Suprapubic skin (tissue), 4 donors: ENCODE measurements at regions not wholly inside any gene's neighbourhood (a gene's known extent, or its start where the extent isn't known, plus 50 kb on each side); places are given as distances from the start of the nearest gene placed in this dataset.
"Not testable (repeated sequence)": the region's sequence is repeated elsewhere in the genome, so short reads cannot be mapped to it uniquely, and the experiment has no call there.

ENCODE experiments used
- DNase-seq, 2 donors: peaks; one replicate each; pipeline ENCODE4 v3.0.0-alpha.2; 2019; ENCODE audit warnings: low spot score in 2 of 2
- H3K27ac ChIP-seq: fragments of 200-600 bp; sonication (generic); one replicate; pipeline ENCODE4 v1.5.1; 2019
- H3K27me3 ChIP-seq: fragments of 200-600 bp; sonication (generic); one replicate; pipeline ENCODE4 v1.5.1; 2019
- H3K36me3 ChIP-seq: fragments of 200-600 bp; sonication (generic); one replicate; pipeline ENCODE4 v1.5.1; 2019
- H3K4me1 ChIP-seq: fragments of 200-600 bp; sonication (generic); one replicate; pipeline ENCODE4 v1.5.1; 2019
- H3K4me3 ChIP-seq: fragments of 200-600 bp; sonication (generic); one replicate; pipeline ENCODE4 v1.5.1; 2019; ENCODE audit warnings: mild to moderate bottlenecking
- H3K9me3 ChIP-seq: fragments of 200-600 bp; sonication (generic); one replicate; pipeline ENCODE4 v1.5.1; 2019
- EP300 ChIP-seq: sonication (generic); formaldehyde crosslinking; IDR thresholded peaks from one replicate; pipeline ENCODE4 v1.6.1; 2017; ENCODE audit warnings: antibody characterized with exemption
- POLR2A ChIP-seq, 2 donors: fragments of 450-650 bp; IDR thresholded peaks; one replicate each; pipeline ENCODE4 v1.6.1; 2017; ENCODE audit warnings: antibody characterized with exemption in 2 of 2, mild to moderate bottlenecking in 2 of 2, moderate library complexity in 2 of 2
- POLR2AphosphoS5 ChIP-seq, 3 donors: sonication (generic); formaldehyde crosslinking; IDR thresholded peaks; one replicate each; pipeline ENCODE4 v1.6.1; 2017; ENCODE audit warnings: antibody characterized with exemption in 3 of 3
- WGBS: methylation state at CpG from one replicate; pipeline ENCODE4 v1.1.5; 2018; 5-methylcytosine and 5-hydroxymethylcytosine counted together
- TF ChIP-seq, protein P1 (sequence below), 2 donors: fragments of 200-600 bp in 1 of 2; fragments of 450-650 bp in 1 of 2; sonication (generic) in 1 of 2; IDR thresholded peaks; one replicate each; pipeline ENCODE4 v1.5.1; 2016 to 2019; ENCODE audit warnings: antibody characterized with exemption in 2 of 2, mild to moderate bottlenecking in 1 of 2, moderate library complexity in 1 of 2

DNA sequence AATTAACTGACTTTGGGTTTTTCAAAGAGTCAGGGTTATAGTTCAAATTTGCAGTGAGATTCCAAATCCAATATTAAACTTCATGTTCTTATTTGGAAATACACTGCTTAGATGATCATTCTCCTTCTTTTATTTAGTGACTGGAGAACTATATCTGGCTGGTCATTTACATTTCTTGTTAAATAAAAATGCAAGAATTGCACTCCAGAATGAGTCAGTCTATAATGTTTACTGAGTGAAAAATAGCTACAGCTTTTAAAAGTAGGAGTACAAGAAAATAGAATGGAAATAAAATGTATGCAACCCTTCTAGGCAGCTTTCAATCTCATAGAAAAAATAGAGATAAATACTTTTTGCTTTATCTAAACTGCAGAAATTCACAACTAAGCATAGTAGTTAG is 54.5 kb upstream of the CD2AP start:
- no peak for DNase-seq
- TF ChIP-seq EP300 = no peak
- TF ChIP-seq, protein P1, sequence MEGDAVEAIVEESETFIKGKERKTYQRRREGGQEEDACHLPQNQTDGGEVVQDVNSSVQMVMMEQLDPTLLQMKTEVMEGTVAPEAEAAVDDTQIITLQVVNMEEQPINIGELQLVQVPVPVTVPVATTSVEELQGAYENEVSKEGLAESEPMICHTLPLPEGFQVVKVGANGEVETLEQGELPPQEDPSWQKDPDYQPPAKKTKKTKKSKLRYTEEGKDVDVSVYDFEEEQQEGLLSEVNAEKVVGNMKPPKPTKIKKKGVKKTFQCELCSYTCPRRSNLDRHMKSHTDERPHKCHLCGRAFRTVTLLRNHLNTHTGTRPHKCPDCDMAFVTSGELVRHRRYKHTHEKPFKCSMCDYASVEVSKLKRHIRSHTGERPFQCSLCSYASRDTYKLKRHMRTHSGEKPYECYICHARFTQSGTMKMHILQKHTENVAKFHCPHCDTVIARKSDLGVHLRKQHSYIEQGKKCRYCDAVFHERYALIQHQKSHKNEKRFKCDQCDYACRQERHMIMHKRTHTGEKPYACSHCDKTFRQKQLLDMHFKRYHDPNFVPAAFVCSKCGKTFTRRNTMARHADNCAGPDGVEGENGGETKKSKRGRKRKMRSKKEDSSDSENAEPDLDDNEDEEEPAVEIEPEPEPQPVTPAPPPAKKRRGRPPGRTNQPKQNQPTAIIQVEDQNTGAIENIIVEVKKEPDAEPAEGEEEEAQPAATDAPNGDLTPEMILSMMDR (IDR thresholded peaks at IDR 0.05) = no peak
- no peak for TF ChIP-seq POLR2AphosphoS5 (IDR thresholded peaks at IDR 0.05)
- Histone ChIP-seq H3K4me1 (no peaks in the 10 kb centered on the region), H3K27ac (no peak overlapping the region), H3K9me3 (no peaks in the 10 kb centered on the region), H3K27me3 (no peaks in the 10 kb centered on the region), H3K36me3 (no peaks in the 10 kb centered on the region), H3K4me3 (no peak overlapping the region)

DNA sequence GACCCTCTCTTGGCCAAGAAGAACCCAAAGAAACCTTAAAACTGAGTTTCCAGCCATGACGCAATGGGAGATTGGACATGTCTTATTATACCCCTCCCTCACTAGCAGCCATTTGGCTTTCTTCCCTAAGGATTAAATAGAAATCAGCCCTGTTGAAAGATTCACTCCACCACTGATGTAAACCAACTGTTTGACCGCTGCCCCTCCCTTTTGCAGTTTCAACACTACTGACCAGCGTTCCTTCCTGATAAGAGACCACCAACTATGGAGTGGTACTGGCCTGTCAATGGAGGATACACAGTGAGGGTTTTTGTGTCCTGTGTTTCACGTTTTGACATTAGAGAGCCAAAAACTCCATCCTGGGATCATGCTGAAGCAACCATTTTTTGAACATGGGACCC is 53.2 kb upstream of the CD2AP start:
- Histone ChIP-seq H3K27ac (no peak overlapping the region), H3K9me3 (peaks cover 10% of the 10 kb centered on the region), H3K4me3 (no peak overlapping the region), H3K4me1 (no peaks in the 10 kb centered on the region), H3K27me3 (no peaks in the 10 kb centered on the region), H3K36me3 (no peaks in the 10 kb centered on the region)
- 68% methylated on average over 4 of the region's 4 CpGs for WGBS
- DNase-seq = no peak
- TF ChIP-seq POLR2A (IDR thresholded peaks at IDR 0.05) (no peak), POLR2AphosphoS5 (IDR thresholded peaks at IDR 0.05) (no peak), EP300 (no peak)
- TF ChIP-seq, protein P1 (IDR thresholded peaks at IDR 0.05) = no peak

DNA sequence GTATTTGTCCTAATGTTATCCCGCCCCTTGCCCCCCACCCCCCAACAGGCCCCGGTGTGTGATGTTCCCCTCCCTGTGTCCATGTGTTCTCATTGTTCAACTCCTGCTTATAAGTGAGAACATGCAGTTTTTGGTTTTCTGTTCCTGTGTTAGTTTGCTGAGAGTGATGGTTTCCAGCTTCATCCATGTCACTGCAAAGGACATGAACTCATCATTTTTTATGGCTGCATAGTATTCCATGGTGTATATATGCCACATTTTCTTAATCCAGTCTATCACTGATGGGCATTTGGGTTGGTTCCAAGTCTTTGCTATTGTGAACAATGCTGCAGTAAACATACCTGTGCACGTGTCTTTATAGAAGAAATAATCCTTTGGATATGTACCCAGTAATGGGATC is 51.9 kb upstream of the CD2AP start:
- H3K27me3 ChIP-seq, H3K27ac ChIP-seq, H3K36me3 ChIP-seq, DNase-seq, H3K4me1 ChIP-seq, H3K4me3 ChIP-seq: not testable (repeated sequence)
- 100% methylated on average over 3 of the region's 3 CpGs for WGBS
- peaks cover 15% of the 10 kb centered on the region for H3K9me3 ChIP-seq

DNA sequence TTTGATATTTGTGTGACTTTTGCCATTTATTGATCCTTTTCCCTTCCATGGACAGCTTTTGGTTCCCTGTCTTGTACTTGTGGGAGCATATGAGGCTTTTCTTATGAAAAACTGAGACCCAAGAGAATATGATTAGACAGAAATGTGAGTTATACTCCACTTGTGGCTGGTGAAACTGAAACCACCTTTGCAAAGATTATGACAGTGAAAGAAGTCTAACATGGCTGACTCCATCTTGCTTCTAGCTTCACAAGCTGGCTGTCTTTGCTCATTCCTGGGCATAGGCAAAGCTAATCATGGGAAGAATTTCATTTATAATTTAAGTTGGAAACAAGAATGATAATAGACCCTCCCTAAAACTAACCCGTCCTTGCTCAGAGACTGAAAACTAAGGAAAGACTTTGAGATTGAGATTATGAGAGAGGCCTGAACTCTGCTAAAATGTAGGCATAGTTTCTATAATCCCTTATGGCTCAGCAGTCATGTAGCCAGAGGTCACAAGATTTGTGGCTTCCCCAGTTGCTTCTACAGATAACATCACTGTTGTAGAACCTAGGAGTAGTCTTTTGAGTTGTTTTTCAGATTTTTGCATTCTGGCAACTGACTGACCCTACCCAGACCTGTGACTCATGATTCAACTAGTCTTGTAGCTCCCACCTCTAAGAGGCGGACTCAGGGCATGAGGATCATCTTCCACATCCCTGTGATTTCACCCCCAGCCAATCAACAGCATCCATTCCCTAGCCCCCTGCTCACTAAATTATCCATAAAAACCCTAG is 50.9 kb upstream of the CD2AP start:
- Histone ChIP-seq H3K4me3 (no peak overlapping the region), H3K9me3 (peaks cover 15% of the 10 kb centered on the region), H3K36me3 (no peaks in the 10 kb centered on the region), H3K4me1 (no peaks in the 10 kb centered on the region), H3K27me3 (no peaks in the 10 kb centered on the region), H3K27ac (no peak overlapping the region)
- DNase-seq = no peak
- WGBS = 91% methylated on average over 2 of the region's 2 CpGs
- TF ChIP-seq POLR2AphosphoS5 (IDR thresholded peaks at IDR 0.05) (no peak), POLR2A (IDR thresholded peaks at IDR 0.05) (no peak), EP300 (no peak)
- TF ChIP-seq, protein P1 (IDR thresholded peaks at IDR 0.05) = no peak

DNA sequence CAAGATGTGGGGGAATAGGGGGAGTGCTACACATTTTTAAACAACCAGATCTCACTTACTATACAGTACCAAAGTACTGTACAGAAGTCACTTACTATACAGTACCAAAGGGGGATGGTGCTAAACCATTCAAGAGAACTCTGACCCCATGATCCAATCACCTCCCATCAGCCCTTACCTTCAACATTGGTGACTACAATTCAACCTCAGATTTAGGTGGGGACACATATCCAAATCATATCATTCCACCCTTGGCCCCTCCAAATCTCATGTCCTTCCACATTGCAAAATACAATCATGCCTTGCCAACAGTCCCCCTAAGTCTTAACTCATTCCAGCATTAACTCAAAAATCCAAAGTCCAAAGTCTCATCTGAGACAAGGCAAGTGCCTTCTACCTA is 49.9 kb upstream of the CD2AP start:
- H3K9me3 ChIP-seq = peaks cover 15% of the 10 kb centered on the region
- no peaks in the 10 kb centered on the region for H3K36me3 ChIP-seq
- TF ChIP-seq EP300 = no peak
- no peak for TF ChIP-seq POLR2AphosphoS5 (IDR thresholded peaks at IDR 0.05)
- TF ChIP-seq, protein P1 (IDR thresholded peaks at IDR 0.05) = no peak
- no peak for TF ChIP-seq POLR2A (IDR thresholded peaks at IDR 0.05)
- no peaks in the 10 kb centered on the region for H3K27me3 ChIP-seq
- no peak overlapping the region for H3K27ac ChIP-seq
- no peak for DNase-seq
- H3K4me1 ChIP-seq = no peaks in the 10 kb centered on the region
- no peak overlapping the region for H3K4me3 ChIP-seq
